ENCODE measurements at regions not wholly inside any gene's neighbourhood (a gene's known extent, or its start where the extent isn't known, plus 50 kb on each side); places are given as distances from the start of the nearest gene placed in this dataset.
"Not testable (repeated sequence)": the region's sequence is repeated elsewhere in the genome, so short reads cannot be mapped to it uniquely, and the experiment has no call there.

- H3K4me1 ChIP-seq = peaks cover 0 to 17% (median 0%) of the 10 kb centered on the region in 4 donors
- H3K36me3 ChIP-seq; H3K27me3 ChIP-seq; intact Hi-C loops (cut with DNase I); H3K9me3 ChIP-seq; H3K27ac ChIP-seq; H3K4me3 ChIP-seq; DNase-seq: not testable (repeated sequence)
- WGBS, 2 donors = 68 to 76% methylated on average over 2 of the region's 2 CpGs
Observed at GRCh38 chr15:84094720-84095119, 140.9 kb upstream of the GOLGA6L4 start.

DNA sequence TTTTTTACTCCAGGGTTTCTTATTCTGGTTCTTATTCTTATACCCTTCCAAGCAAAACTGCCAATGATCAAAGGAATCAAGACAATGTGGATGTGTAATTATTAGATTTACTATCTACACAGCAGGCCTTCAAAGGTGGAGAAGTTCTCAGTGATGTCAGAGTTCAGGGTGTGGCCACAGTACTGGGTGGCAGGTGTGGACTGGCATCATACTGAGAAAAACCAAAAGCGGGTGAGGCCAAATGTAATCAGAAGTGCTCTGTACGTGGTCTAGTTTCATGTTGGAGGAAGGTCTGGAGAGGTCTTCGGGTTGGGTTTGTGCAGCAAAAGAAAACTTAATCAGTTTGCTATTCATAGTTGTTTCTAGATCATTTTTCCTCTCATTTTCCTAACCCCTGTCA, 138.5 kb upstream of the GOLGA6L4 start:
- H3K27me3 ChIP-seq; H3K4me3 ChIP-seq; H3K36me3 ChIP-seq; DNase-seq; H3K27ac ChIP-seq; intact Hi-C loops (cut with DNase I); H3K9me3 ChIP-seq: not testable (repeated sequence)
- H3K4me1 ChIP-seq = peaks cover 0 to 17% (median 0%) of the 10 kb centered on the region in 4 donors
- 25 to 72% methylated on average over 3 of the region's 3 CpGs for WGBS, 2 donors

- H3K4me3 ChIP-seq = no peak overlapping the region
- H3K27me3 ChIP-seq = no peaks in the 10 kb centered on the region
- no peak overlapping the region for H3K27ac ChIP-seq
- intact Hi-C loops (cut with DNase I) = no loop called here
- H3K36me3 ChIP-seq = no peaks in the 10 kb centered on the region
- TF ChIP-seq CTCF (IDR thresholded peaks at IDR 0.05) (no peak), EP300 (IDR thresholded peaks at IDR 0.05) (no peak), POLR2A (IDR thresholded peaks at IDR 0.05) (no peak), POLR2AphosphoS5 (IDR thresholded peaks at IDR 0.05) (no peak)
- DNase-seq = no peak
- H3K4me1 ChIP-seq = peaks cover 0 to 17% (median 0%) of the 10 kb centered on the region in 4 donors
- H3K9me3 ChIP-seq = no peaks in the 10 kb centered on the region
Observed at GRCh38 chr15:84098604-84099003, 137.0 kb upstream of the GOLGA6L4 start.

DNA sequence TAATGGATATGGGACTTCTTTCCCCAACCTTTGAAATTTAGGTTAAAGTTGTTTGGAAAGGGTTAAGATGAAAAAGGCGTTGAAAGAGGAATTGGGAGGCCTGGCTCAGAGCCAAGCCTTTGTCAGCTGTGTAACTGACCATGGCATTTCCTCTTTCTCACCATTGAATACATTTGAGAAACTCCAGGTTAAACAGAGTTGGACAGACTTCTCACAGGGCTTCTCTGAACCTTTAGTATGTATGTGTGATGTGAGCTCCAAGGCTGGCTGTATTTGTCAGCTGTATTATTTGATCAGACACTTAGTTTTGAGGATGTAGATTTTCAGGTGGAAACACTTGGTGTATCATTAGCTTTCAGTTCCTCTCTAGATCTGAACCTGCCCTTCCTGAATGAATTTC, 136.4 kb upstream of the GOLGA6L4 start:
- Histone ChIP-seq H3K36me3 (no peaks in the 10 kb centered on the region), H3K9me3 (no peaks in the 10 kb centered on the region), H3K4me3 (no peak overlapping the region), H3K4me1 (peaks cover 0 to 17% (median 0%) of the 10 kb centered on the region in 4 donors), H3K27me3 (no peaks in the 10 kb centered on the region), H3K27ac (no peak overlapping the region)
- no peak for TF ChIP-seq POLR2A (IDR thresholded peaks at IDR 0.05)
- no peak for TF ChIP-seq CTCF (IDR thresholded peaks at IDR 0.05)
- TF ChIP-seq POLR2AphosphoS5 (IDR thresholded peaks at IDR 0.05) = no peak
- TF ChIP-seq EP300 (IDR thresholded peaks at IDR 0.05) = no peak
- intact Hi-C loops (cut with DNase I) = no loop called here
- WGBS, 2 donors = 0 to 4% methylated on average over 1 of the region's 1 CpG
- DNase-seq = no peak

GRCh38 chr15:84103345-84103744, 132.2 kb upstream of the GOLGA6L4 start:
- Histone ChIP-seq H3K27me3 (no peaks in the 10 kb centered on the region), H3K36me3 (no peaks in the 10 kb centered on the region), H3K4me3 (no peak overlapping the region), H3K9me3 (no peaks in the 10 kb centered on the region), H3K27ac (no peak overlapping the region), H3K4me1 (peaks cover 0 to 10% (median 0%) of the 10 kb centered on the region in 4 donors)
- WGBS, 2 donors = 37 to 78% methylated on average over 4 of the region's 4 CpGs
- TF ChIP-seq EP300 (IDR thresholded peaks at IDR 0.05) (no peak), POLR2AphosphoS5 (IDR thresholded peaks at IDR 0.05) (no peak), POLR2A (IDR thresholded peaks at IDR 0.05) (no peak), CTCF (IDR thresholded peaks at IDR 0.05) (no peak)
- intact Hi-C loops (cut with DNase I) = no loop called here
- DNase-seq = no peak

DNA sequence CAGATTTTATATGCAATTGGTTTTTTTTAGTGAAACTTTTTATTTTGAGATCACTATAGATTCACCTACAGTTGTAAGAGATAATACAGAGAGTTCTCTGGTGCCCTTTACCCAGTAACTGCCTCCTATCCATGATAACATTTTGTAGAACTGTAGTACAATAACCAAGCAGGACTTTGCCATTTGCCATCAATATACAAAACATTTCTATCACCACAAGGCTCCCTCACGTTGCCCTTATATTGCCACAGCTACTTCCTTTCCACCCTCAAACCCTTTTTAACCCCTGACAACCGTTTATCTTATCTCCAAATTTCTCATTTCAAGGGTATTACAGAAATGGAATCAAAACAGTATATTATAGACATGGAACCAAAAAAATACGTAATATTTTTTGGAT, 130.7 kb upstream of the GOLGA6L4 start:
- no peak overlapping the region for H3K27ac ChIP-seq

More for the DNA sequence above, 130.7 kb upstream of the GOLGA6L4 start:
- DNase-seq = no peak
- no peaks in the 10 kb centered on the region for H3K4me1 ChIP-seq
- H3K27me3 ChIP-seq = no peaks in the 10 kb centered on the region
- TF ChIP-seq CTCF (IDR thresholded peaks at IDR 0.05) (no peak), POLR2A (IDR thresholded peaks at IDR 0.05) (no peak), EP300 (IDR thresholded peaks at IDR 0.05) (no peak), POLR2AphosphoS5 (IDR thresholded peaks at IDR 0.05) (no peak)
- H3K36me3 ChIP-seq = no peaks in the 10 kb centered on the region
- H3K4me3 ChIP-seq = no peak overlapping the region
- WGBS, 2 donors = 38 to 61% methylated on average over 3 of the region's 3 CpGs
- no peaks in the 10 kb centered on the region for H3K9me3 ChIP-seq
- intact Hi-C loops (cut with DNase I) = no loop called here
